H1 (cell line): ENCODE measurements at regions not wholly inside any gene's neighbourhood (a gene's known extent, or its start where the extent isn't known, plus 50 kb on each side); places are given as distances from the start of the nearest gene placed in this dataset.
"Not testable (repeated sequence)": the region's sequence is repeated elsewhere in the genome, so short reads cannot be mapped to it uniquely, and the experiment has no call there.

Experiments used
- CTCF ChIA-PET: fragments of 300-600 bp; sonication (Branson Sonifier 250); formaldehyde crosslinking; loops from one replicate; lab custom pipeline; 2021; ENCODE audit not compliant: partially characterized antibody; lab: Charles Lee
- POLR2A ChIA-PET: fragments of 300-600 bp; sonication (Branson Sonifier 250); formaldehyde crosslinking; loops from one replicate; lab custom pipeline; 2021; ENCODE audit warnings: inconsistent platforms; ENCODE audit not compliant: partially characterized antibody; lab: Charles Lee
- DNase-seq, 2 experiments: peaks; one replicate each; pipeline versions ENCODE4 v3.0.0 to v3.0.0-alpha.2; 2010 to 2022; ENCODE audit warnings: low spot score in 2 of 2, low read depth in 1 of 2, mixed read lengths in 1 of 2
- FAIRE-seq: peaks from 2 replicates; lab custom pipeline; 2011; peaks lifted over from hg19 to GRCh38; lab: Jason Lieb, UNC
- H2AFZ ChIP-seq: 2 replicates; pipeline ENCODE4 v1.8.1; 2012; ENCODE audit warnings: low read length, inconsistent platforms
- H2AK5ac ChIP-seq: 2 replicates; pipeline ENCODE4 v1.6.1; 2013; ENCODE audit warnings: low read depth, low read length
- H2BK120ac ChIP-seq: replicated peaks from 2 replicates; pipeline ENCODE3; 2013; ENCODE audit warnings: low read depth, low read length, inconsistent platforms
- H2BK12ac ChIP-seq: 2 replicates; pipeline ENCODE4 v1.6.1; 2013; ENCODE audit warnings: low read depth, low read length
- H2BK15ac ChIP-seq: 2 replicates; pipeline ENCODE4 v1.6.1; 2013; ENCODE audit warnings: low read length
- H2BK20ac ChIP-seq: 2 replicates; pipeline ENCODE4 v1.6.1; 2013; ENCODE audit warnings: low read length
- H2BK5ac ChIP-seq: 2 replicates; pipeline ENCODE4 v1.6.1; 2013; ENCODE audit warnings: low read depth, low read length
- H3K14ac ChIP-seq: 2 replicates; pipeline ENCODE4 v1.6.1; 2013; ENCODE audit warnings: inconsistent platforms; ENCODE audit not compliant: insufficient read length
- H3K18ac ChIP-seq: 2 replicates; pipeline ENCODE4 v1.6.1; 2013; ENCODE audit warnings: low read length; ENCODE audit errors: extremely low read depth
- H3K23ac ChIP-seq: 2 replicates; pipeline ENCODE4 v1.6.1; 2013; ENCODE audit warnings: inconsistent platforms; ENCODE audit not compliant: insufficient read length
- H3K23me2 ChIP-seq: 2 replicates; pipeline ENCODE4 v1.6.1; 2013; ENCODE audit warnings: low read depth, low read length
- H3K27ac ChIP-seq: 2 replicates; pipeline ENCODE4 v1.6.1; 2011; ENCODE audit warnings: low read depth, low read length, inconsistent platforms
- H3K27me3 ChIP-seq, 4 experiments: replicated peaks in 1 of 4; 1 replicate in 1 of 4; 2 replicates in 3 of 4; pipeline versions ENCODE4 v1.6.1 to v1.8.1; 2011 to 2013; ENCODE audit warnings: low read length in 3 of 4, mild to moderate bottlenecking in 3 of 4, inconsistent platforms in 2 of 4, mixed read lengths in 2 of 4, moderate library complexity in 1 of 4; ENCODE audit not compliant: control insufficient read depth in 3 of 4, insufficient read depth in 3 of 4; ENCODE audit errors: extremely low read depth in 1 of 4
- H3K36me3 ChIP-seq, 4 experiments: 2 replicates each; pipeline versions ENCODE4 v1.6.1 to v1.8.1; 2011 to 2013; ENCODE audit warnings: mild to moderate bottlenecking in 4 of 4, low read length in 3 of 4, moderate library complexity in 2 of 4, control low read depth in 1 of 4, inconsistent platforms in 1 of 4; ENCODE audit not compliant: insufficient read depth in 4 of 4, control insufficient read depth in 2 of 4
- H3K4ac ChIP-seq: replicated peaks from 2 replicates; pipeline ENCODE3; 2013; ENCODE audit warnings: low read length, low read depth, mixed read lengths, inconsistent platforms; ENCODE audit not compliant: insufficient read length
- H3K4me1 ChIP-seq, 4 experiments: replicated peaks in 1 of 4; 1 replicate in 1 of 4; 2 replicates in 3 of 4; pipeline versions ENCODE4 v1.6.1 to v1.8.1; 2011 to 2013; ENCODE audit warnings: low read length in 3 of 4, inconsistent platforms in 2 of 4, mixed read lengths in 1 of 4; ENCODE audit not compliant: insufficient read depth in 4 of 4, control insufficient read depth in 3 of 4
- H3K4me2 ChIP-seq, 2 experiments: 2 replicates each; pipeline versions ENCODE4 v1.6.1 to v1.8.1; 2011 to 2013; ENCODE audit warnings: low read depth in 2 of 2, low read length in 2 of 2, control low read depth in 1 of 2, inconsistent platforms in 1 of 2, mild to moderate bottlenecking in 1 of 2; ENCODE audit not compliant: insufficient read depth in 1 of 2
- H3K4me3 ChIP-seq, 4 experiments: fragments of 200-600, 300-600 bp in 1 of 4; sonication (generic), shearing (Covaris generic), sonication (Bioruptor Twin) in 1 of 4; 2 replicates each; pipeline versions ENCODE4 v1.5.1 to v1.8.1; 2011 to 2016; ENCODE audit warnings: low read length in 4 of 4, low read depth in 3 of 4, control low read depth in 2 of 4, inconsistent platforms in 2 of 4, mild to moderate bottlenecking in 2 of 4, mixed read lengths in 1 of 4, moderate library complexity in 1 of 4; ENCODE audit not compliant: insufficient read depth in 2 of 4; ENCODE audit errors: extremely low read depth in 1 of 4
- H3K56ac ChIP-seq: replicated peaks from 2 replicates; pipeline ENCODE3; 2013; ENCODE audit warnings: low read depth, mild to moderate bottlenecking, mixed read lengths, low read length, inconsistent platforms; ENCODE audit not compliant: insufficient read length
- H3K79me1 ChIP-seq: 2 replicates; pipeline ENCODE4 v1.6.1; 2013; ENCODE audit warnings: low read depth, low read length, control low read depth
- H3K79me2 ChIP-seq, 2 experiments: 2 replicates each; pipeline versions ENCODE4 v1.6.1 to v1.8.1; 2012 to 2013; ENCODE audit warnings: low read length in 2 of 2, mild to moderate bottlenecking in 2 of 2, inconsistent platforms in 1 of 2; ENCODE audit not compliant: insufficient read depth in 2 of 2, control insufficient read depth in 1 of 2
- H3K9ac ChIP-seq, 4 experiments: replicated peaks in 1 of 4; 1 replicate in 1 of 4; 2 replicates in 3 of 4; pipeline versions ENCODE4 v1.6.1 to v1.8.1; 2011 to 2013; ENCODE audit warnings: low read depth in 3 of 4, low read length in 3 of 4, control low read depth in 2 of 4, mild to moderate bottlenecking in 2 of 4, moderate library complexity in 2 of 4, inconsistent platforms in 1 of 4; ENCODE audit errors: extremely low read depth in 1 of 4
- H3K9me3 ChIP-seq, 2 experiments: 2 replicates each; pipeline versions ENCODE4 v1.6.1 to v1.8.1; 2012 to 2013; ENCODE audit warnings: mild to moderate bottlenecking in 2 of 2, moderate library complexity in 2 of 2, control low read depth in 1 of 2, inconsistent platforms in 1 of 2, low read depth in 1 of 2, low read length in 1 of 2, mixed read lengths in 1 of 2; ENCODE audit not compliant: insufficient read depth in 2 of 2
- H4K20me1 ChIP-seq, 2 experiments: replicated peaks in 1 of 2; 2 replicates each; pipeline versions ENCODE3 to v1.8.1; 2011 to 2013; ENCODE audit warnings: inconsistent platforms in 2 of 2, low read length in 2 of 2, mild to moderate bottlenecking in 1 of 2; ENCODE audit not compliant: insufficient read depth in 2 of 2, control insufficient read depth in 1 of 2
- H4K5ac ChIP-seq: 2 replicates; pipeline ENCODE4 v1.6.1; 2013; ENCODE audit warnings: low read length, low read depth, mixed read lengths, inconsistent platforms; ENCODE audit not compliant: insufficient read length
- H4K8ac ChIP-seq: 2 replicates; pipeline ENCODE4 v1.8.0; 2013; ENCODE audit warnings: mild to moderate bottlenecking, moderate library complexity, low read length, inconsistent platforms; ENCODE audit not compliant: insufficient read depth; ENCODE audit errors: extremely low read depth
- H4K91ac ChIP-seq: replicated peaks from 2 replicates; pipeline ENCODE3; 2013; ENCODE audit warnings: low read length, mixed read lengths, inconsistent platforms; ENCODE audit not compliant: insufficient read length
- CBX8 ChIP-seq: fragments of 300-800, 300-1000 bp; sonication (generic); IDR thresholded peaks from 2 replicates; pipeline ENCODE4 v1.7.1; 2016; ENCODE audit warnings: low read depth, low read length, borderline replicate concordance
- EGR1 ChIP-seq: IDR thresholded peaks from 2 replicates; pipeline ENCODE4 v1.6.1; 2011; ENCODE audit warnings: low read depth, low read length, borderline replicate concordance
- NANOG ChIP-seq: IDR thresholded peaks from 2 replicates; pipeline ENCODE4 v1.6.1; 2011; ENCODE audit warnings: low read length, low read depth, mild to moderate bottlenecking, inconsistent platforms; ENCODE audit not compliant: insufficient read depth, poor library complexity, severe bottlenecking
- PHF8 ChIP-seq: fragments of 200-600 bp; sonication (generic); conservative IDR thresholded peaks from 2 replicates; pipeline ENCODE4 v1.7.1; 2012; ENCODE audit warnings: low read depth, mild to moderate bottlenecking, inconsistent platforms, low read length, moderate library complexity
- POLR2A ChIP-seq, 2 experiments: IDR thresholded peaks; 1 replicate in 1 of 2; 2 replicates in 1 of 2; pipeline ENCODE4 v1.6.1; 2011; ENCODE audit warnings: low read depth in 2 of 2, low read length in 2 of 2, mild to moderate bottlenecking in 2 of 2; ENCODE audit errors: control extremely low read depth in 1 of 2
- RXRA ChIP-seq: IDR thresholded peaks from 2 replicates; pipeline ENCODE4 v1.6.1; 2011; ENCODE audit warnings: low read depth, mild to moderate bottlenecking, low read length, moderate library complexity; ENCODE audit not compliant: insufficient read depth
- TAF7 ChIP-seq: optimal IDR thresholded peaks from 2 replicates; pipeline ENCODE3; 2011; ENCODE audit warnings: low read depth, mild to moderate bottlenecking, inconsistent platforms, low read length, moderate library complexity, borderline replicate concordance
- WGBS, 2 experiments: shearing (Covaris generic) in 1 of 2; methylation state at CpG; one replicate each; pipeline versions ENCODE4 v1.1.6 to v1.1.7; 2013 to 2015; ENCODE audit warnings: low lambda C conversion rate in 2 of 2, mixed read lengths in 2 of 2, inconsistent platforms in 1 of 2, low coverage in 1 of 2, missing lambda C conversion rate in 1 of 2; ENCODE audit not compliant: insufficient replicate concordance in 2 of 2, insufficient coverage in 1 of 2, insufficient read length in 1 of 2; ENCODE audit errors: extremely low coverage in 1 of 2, missing lambda C conversion rate in 1 of 2; 5-methylcytosine and 5-hydroxymethylcytosine counted together

GRCh38 chr6:8930009-8930408 is 494.7 kb upstream of the SLC35B3 start (continued):
- TF ChIP-seq PHF8, result no peak
- TF ChIP-seq RXRA, result no peak
- no peak for TF ChIP-seq NANOG
- no peak for TF ChIP-seq TAF7
- TF ChIP-seq CBX8, result no peak
- no peak for TF ChIP-seq POLR2A (IDR thresholded peaks at IDR 0.05; ENCODE audit: control extremely low read depth in 1 of 2, low read depth in 2 of 2, low read length in 2 of 2)
- no peak for TF ChIP-seq EGR1

- H3K14ac ChIP-seq, H3K18ac ChIP-seq, H2BK120ac ChIP-seq, H2BK5ac ChIP-seq, H4K20me1 ChIP-seq, H4K8ac ChIP-seq, H3K27ac ChIP-seq, H3K23ac ChIP-seq, H4K5ac ChIP-seq, H3K79me2 ChIP-seq, H3K9ac ChIP-seq, H3K4ac ChIP-seq, H2BK12ac ChIP-seq, H3K56ac ChIP-seq, DNase-seq, H4K91ac ChIP-seq, POLR2A ChIA-PET, H3K27me3 ChIP-seq, H2AK5ac ChIP-seq, FAIRE-seq, H3K4me3 ChIP-seq, H3K36me3 ChIP-seq, H3K79me1 ChIP-seq, H2AFZ ChIP-seq, H3K23me2 ChIP-seq, H3K4me2 ChIP-seq, H2BK15ac ChIP-seq, CTCF ChIA-PET, H3K4me1 ChIP-seq, H2BK20ac ChIP-seq, H3K9me3 ChIP-seq: not testable (repeated sequence)
- WGBS, 2 experiments, result 88% methylated on average over 1 of the region's 1 CpG; no CpG with 5 or more reads in 1 of the 2 experiments
Measured at GRCh38 chr6:8920244-8920643, 484.9 kb upstream of the SLC35B3 start.
